SHP77 (cell line): ENCODE measurements at regions not wholly inside any gene's neighbourhood (a gene's known extent, or its start where the extent isn't known, plus 50 kb on each side); places are given as distances from the start of the nearest gene placed in this dataset.
"Not testable (repeated sequence)": the region's sequence is repeated elsewhere in the genome, so short reads cannot be mapped to it uniquely, and the experiment has no call there.

Experiments
- DNase-seq, 2 experiments: peaks; one replicate each; lab custom pipeline; 2025; lab: John Stamatoyannopoulos, UW

GRCh38 chr10:42367532-42368230 lies 270.7 kb downstream of the ZNF33B start:
- peak; percentile 98 for DNase-seq

DNA sequence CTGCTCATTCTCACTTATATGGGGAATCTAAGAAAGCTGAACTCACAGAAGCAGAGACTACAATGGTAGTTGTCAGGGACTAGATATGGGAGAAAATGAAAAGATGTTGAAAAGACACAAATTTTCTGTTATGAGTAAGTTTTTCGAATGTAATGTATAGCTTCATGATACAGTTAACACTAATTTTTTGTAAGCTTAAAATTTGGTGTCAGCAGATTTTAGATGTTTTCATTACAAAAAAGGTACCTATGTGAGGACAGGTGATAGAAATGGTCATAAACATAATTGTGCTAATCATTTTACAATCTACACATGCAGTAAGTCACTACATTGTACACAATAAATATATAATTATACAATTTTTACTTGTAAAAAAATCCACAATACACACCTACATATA lies 286.6 kb downstream of the ZNF33B start:
- DNase-seq, result no peak

- not testable (repeated sequence) for DNase-seq
These were observed 301.6 kb downstream of the ZNF33B start for GRCh38 chr10:42336593-42337337.

DNA sequence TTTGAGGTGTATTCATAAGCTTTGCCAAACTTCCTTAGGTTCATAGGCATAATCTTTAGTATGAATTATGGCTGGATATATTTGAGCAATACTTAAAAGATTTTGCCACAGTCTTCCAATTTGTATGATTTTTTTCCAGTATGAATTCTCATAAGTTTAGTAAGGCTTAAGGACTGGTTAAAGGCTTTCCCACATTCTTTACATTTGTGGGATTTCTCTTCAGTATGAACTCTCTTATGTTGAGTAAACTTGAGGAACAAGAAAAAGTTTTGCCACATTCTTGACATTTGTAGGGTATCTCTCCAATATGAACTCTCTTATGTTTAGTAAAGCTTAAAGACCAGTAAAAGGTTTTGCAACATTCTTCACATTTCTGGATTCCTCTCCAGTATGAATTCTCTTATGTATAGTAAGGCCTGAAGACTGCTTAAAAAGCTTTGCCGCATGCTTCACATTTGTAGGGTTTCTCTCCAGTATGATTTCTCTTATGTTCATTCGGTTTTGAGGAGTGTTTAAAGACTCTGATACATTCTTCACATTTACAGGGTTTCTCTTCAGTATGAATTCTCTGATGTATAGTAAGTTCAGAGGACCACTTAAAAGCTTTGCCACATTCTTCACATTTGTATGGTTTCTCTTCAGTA lies 302.6 kb downstream of the ZNF33B start:
- DNase-seq, result not testable (repeated sequence)

DNA sequence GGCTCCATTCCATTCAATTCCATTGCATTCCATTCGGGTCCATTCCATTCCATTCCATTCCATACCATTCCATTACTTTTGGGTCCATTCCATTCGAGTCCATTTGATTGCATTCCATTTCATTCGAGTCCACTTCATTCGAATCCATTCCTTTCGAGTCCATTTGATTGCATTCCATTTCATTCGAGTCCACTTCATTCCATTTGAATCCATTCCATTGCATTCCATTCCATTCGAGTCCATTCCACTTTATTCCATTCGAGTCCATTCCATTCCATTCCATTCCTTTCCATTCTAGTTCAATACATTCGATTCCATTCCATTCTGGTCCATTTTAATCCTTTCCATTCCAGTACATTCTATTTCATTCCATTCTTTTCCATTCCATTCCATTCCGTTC lies 334.0 kb downstream of the ZNF33B start:
- DNase-seq, result no peak

GRCh38 chr10:42281896-42282295 lies 356.5 kb downstream of the ZNF33B start:
- DNase-seq, result not testable (repeated sequence)

GRCh38 chr10:42269788-42270187 lies 368.6 kb downstream of the ZNF33B start:
- DNase-seq, result not testable (repeated sequence)

DNA sequence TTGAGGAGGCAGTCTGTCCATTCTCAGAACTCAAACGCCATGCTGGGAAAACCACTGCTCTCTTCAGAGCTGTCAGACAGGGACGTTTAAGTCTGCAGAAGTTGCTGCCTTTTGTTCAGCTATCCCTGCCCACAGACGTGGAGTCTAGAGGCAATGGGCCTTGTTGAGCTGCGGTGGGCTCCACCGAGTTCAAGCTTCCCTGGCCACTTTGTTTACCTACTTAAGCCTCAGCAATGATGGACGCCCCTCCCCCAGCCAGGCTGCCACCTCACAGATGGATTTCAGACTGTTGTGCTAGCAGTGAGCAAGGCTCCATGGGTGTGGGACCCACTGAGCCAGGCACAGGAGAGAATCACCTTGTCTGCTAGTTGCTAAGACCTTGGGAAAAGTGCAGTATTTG lies 375.1 kb downstream of the ZNF33B start:
- DNase-seq, result not testable (repeated sequence)

DNA sequence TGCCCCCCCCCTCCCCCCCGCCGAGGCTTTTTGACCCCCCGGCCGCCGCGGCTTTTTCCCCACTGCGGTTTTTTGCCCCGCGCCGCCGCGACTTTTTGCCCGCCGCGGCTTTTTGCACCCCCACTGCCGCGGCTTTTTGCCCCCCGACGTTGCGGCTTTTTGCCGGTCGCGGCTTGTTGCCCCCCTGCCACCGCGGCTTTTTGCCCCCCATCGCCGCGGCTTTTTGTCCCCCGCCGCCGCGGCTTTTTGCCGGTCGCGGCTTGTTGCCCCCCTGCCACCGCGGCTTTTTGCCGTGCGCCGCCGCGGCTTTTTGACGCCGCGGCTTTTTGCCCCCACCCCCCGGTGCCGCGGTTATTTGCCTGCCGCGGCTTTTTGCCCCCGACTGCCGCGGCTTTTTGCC lies 395.4 kb downstream of the ZNF33B start:
- not testable (repeated sequence) for DNase-seq

- no peak for DNase-seq
These were observed 396.1 kb downstream of the ZNF33B start for GRCh38 chr10:42242135-42242805.

DNA sequence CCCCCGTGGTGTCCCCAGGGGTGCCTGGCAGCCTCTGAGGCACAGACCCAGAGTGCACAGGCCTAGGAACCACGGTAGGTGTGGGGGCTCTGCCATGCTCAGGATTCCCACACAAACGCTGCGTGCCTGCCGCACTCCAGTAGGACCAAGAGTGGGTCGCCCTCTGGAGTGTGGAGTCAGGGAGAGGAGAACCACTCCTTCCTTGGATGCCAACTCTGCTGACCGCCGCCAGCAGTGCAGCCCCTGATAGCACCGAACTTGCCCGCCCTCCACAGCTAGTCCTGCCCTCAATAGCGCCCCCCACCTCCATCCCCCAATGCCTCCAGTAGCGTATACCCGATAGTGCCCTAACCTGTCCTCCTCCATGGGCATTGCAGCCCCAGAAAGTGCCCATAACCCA lies 402.0 kb downstream of the ZNF33B start:
- DNase-seq, result not testable (repeated sequence)

GRCh38 chr10:42235736-42236135 lies 402.6 kb downstream of the ZNF33B start:
- not testable (repeated sequence) for DNase-seq

DNA sequence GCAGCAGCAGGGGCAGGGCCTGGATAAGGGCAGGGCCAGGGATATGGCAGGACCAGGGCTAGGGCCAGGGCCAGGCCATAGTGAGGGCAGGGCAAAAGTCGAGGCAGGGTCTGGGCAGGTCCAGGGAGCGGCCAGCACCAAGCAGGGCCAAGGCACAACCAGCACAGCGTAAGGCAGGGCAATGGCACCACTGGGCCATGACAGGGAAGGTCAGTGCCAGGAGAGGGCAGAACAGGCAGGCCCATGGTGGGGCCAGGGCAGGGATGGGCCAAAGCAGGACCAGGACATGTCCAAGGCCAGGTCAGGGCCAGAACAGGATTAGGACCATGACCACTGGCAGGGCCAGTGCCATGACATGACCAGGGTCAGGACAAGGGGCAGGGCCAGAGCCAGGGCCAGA lies 403.1 kb downstream of the ZNF33B start:
- DNase-seq, result not testable (repeated sequence)

GRCh38 chr10:42234506-42234905 lies 403.9 kb downstream of the ZNF33B start:
- not testable (repeated sequence) for DNase-seq

DNA sequence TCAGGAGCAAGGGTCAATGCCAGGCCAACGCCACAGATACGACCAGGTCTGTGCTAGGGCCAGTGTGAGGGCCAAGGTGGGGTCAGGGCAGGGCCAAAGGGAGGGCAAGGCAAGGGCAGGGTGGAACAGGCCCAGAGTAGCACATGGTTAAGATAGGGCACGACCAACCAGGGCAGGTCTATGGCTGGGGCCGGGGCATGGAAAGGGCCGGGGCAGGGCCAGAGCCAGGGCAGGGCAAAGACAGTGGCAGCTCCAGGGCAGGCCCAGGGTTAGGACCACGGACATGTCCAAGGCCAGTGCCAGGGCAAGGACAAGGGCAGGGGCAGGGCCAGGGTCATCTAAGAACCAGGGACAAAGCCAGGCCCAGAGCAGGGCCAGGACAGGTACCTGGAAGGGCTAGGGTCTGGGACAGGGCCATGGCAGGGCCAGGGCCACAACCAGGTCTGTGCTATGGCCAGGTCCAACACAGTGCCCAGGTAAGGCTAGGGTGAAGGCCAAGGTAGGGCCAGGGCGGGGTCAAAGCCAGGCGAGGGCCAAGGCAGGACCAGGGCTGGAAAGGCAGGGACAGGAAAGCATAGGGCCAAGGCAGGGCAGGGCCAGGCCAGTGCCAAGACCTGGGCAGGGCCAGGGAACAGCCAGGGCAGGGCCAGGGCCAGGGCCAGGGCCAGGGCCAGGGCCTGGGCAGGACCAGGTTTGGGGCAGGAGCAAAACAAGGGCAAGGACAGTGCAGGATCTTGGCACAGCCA lies 404.7 kb downstream of the ZNF33B start:
- not testable (repeated sequence) for DNase-seq

- DNase-seq, result not testable (repeated sequence)
These were observed 405.4 kb downstream of the ZNF33B start for GRCh38 chr10:42232955-42233354.

- DNase-seq, result not testable (repeated sequence)
These were observed 407.6 kb downstream of the ZNF33B start for GRCh38 chr10:42230812-42231211.

GRCh38 chr10:42230115-42230514 lies 408.3 kb downstream of the ZNF33B start:
- DNase-seq, result not testable (repeated sequence)

DNA sequence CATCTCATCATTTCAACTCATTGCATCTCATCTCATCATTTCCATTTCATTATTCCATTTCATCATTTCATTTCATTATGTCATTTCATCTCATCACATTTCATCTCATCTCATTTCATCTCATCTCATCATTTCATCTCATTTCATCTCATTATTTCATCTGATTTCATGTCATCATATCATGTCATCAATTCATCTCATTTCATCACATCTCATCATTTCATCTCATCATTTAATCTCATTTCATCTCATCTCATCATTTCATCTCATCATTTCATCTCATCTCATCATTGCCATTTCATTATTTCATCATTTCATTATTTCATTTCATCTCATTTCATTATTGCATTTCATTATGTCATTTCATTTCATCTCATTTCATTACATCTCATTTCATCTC lies 410.5 kb downstream of the ZNF33B start:
- DNase-seq, result not testable (repeated sequence)

- DNase-seq, result not testable (repeated sequence)
These were observed 444.8 kb downstream of the ZNF33B start for GRCh38 chr10:42193588-42193987.

DNA sequence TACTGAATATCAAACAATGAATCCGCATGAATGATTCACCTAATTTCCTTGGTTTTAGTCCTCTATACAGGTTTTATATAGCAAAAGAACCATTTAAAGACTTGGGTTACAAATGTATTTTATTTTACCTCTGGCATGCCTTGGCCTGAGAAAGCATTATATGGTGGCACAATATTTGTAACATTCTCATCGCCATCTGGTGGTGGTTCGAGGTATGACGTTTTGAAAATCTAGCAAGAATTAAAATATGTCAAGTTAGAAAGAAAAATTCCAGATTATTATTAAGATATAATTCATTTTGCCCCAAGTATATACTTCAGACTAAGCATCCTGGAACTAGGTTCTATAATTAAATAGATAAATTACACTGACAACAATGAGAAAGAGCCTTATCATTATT lies 445.9 kb downstream of the ZNF33B start:
- peak in 1 of 2 experiments; percentile 4 for DNase-seq
